ENCODE measurements at regions not wholly inside any gene's neighbourhood (a gene's known extent, or its start where the extent isn't known, plus 50 kb on each side); places are given as distances from the start of the nearest gene placed in this dataset.

DNA sequence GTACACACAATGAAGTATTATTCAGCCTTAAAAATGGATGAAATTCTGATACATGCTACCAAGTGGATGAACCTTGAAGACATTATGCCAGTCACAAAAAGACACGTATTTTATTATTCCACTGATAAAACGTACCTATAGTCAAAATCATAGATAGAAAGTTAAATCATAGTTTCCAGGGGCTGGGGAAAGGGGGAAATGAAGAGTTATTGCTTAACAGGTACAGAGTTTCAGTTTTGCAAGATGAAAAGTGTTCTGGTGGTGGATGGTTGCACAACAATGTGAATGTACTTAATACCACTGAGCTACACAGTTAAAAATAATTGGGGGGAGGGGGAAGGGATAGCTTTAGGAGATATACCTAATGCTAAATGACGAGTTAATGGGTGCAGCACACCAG, 63.5 kb upstream of the FOXN2 start (continued):
- TF ChIP-seq JUND (IDR thresholded peaks at IDR 0.05), result no peak
- TF ChIP-seq SIN3A (IDR thresholded peaks at IDR 0.05; ENCODE audit: low read depth), result no peak
- no peak for TF ChIP-seq SRF (IDR thresholded peaks at IDR 0.05; ENCODE audit: low read depth)
- no peak for TF ChIP-seq CEBPB (IDR thresholded peaks at IDR 0.05; ENCODE audit: low read depth)
- TF ChIP-seq, protein P1, sequence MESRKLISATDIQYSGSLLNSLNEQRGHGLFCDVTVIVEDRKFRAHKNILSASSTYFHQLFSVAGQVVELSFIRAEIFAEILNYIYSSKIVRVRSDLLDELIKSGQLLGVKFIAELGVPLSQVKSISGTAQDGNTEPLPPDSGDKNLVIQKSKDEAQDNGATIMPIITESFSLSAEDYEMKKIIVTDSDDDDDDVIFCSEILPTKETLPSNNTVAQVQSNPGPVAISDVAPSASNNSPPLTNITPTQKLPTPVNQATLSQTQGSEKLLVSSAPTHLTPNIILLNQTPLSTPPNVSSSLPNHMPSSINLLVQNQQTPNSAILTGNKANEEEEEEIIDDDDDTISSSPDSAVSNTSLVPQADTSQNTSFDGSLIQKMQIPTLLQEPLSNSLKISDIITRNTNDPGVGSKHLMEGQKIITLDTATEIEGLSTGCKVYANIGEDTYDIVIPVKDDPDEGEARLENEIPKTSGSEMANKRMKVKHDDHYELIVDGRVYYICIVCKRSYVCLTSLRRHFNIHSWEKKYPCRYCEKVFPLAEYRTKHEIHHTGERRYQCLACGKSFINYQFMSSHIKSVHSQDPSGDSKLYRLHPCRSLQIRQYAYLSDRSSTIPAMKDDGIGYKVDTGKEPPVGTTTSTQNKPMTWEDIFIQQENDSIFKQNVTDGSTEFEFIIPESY (IDR thresholded peaks at IDR 0.05; ENCODE audit: extremely low read depth, insufficient replicate concordance, low read length), result no peak
- TF ChIP-seq, protein P2, sequence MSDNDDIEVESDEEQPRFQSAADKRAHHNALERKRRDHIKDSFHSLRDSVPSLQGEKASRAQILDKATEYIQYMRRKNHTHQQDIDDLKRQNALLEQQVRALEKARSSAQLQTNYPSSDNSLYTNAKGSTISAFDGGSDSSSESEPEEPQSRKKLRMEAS (IDR thresholded peaks at IDR 0.05), result no peak
- no peak for TF ChIP-seq ZFX (IDR thresholded peaks at IDR 0.05)
- no peak for TF ChIP-seq EGR1 (IDR thresholded peaks at IDR 0.05; ENCODE audit: low read depth)

GRCh38 chr2:48251437-48252148, 62.9 kb upstream of the FOXN2 start:
- no peak for DNase-seq (ENCODE audit: low read depth, low spot score)
- Histone ChIP-seq H3K36me3 (ENCODE audit: control insufficient read depth in 1 of 2, insufficient read depth in 2 of 2, low read length in 2 of 2) (no peaks in the 10 kb centered on the region), H4K20me1 (ENCODE audit: insufficient read depth) (no peaks in the 10 kb centered on the region), H3K27ac (ENCODE audit: low read depth, low read length) (no peak overlapping the region), H3K9ac (ENCODE audit: low read length) (no peak overlapping the region), H3K27me3 (ENCODE audit: insufficient read depth, low read length) (no peaks in the 10 kb centered on the region), H3K9me2 (ENCODE audit: insufficient read depth) (no peaks in the 10 kb centered on the region), H3K4me2 (ENCODE audit: low read length) (no peak overlapping the region), H3K4me3 (replicated peaks in 1 of 2; ENCODE audit: low read depth in 1 of 2, low read length in 2 of 2) (no peak overlapping the region), H3K79me2 (ENCODE audit: insufficient read depth, low read length) (no peaks in the 10 kb centered on the region), H3K9me3 (ENCODE audit: control insufficient read depth in 1 of 2, insufficient read depth in 1 of 2, low read depth in 1 of 2, low read length in 2 of 2) (no peaks in the 10 kb centered on the region), H3K4me1 (ENCODE audit: control insufficient read depth in 1 of 2, insufficient read depth in 2 of 2, low read length in 2 of 2) (peaks cover 6 to 14% of the 10 kb centered on the region in 2 experiments), H2AFZ (ENCODE audit: low read depth, low read length, poor library complexity, severe bottlenecking) (no peak overlapping the region)
- intact Hi-C loops (cut with micrococcal nuclease), result no loop called here
- CTCF ChIA-PET, result no interaction called here
- RAD21 ChIA-PET (ENCODE audit: low non-redundant PET in 1 of 2, low total read pairs in 2 of 2, uncharacterized antibody in 2 of 2, unreplicated experiment in 2 of 2), result no interaction called here
- no peak for ATAC-seq
- POLR2A ChIA-PET, result no interaction called here
- BruUV-seq (replicated peaks), result no TSS peak
- TF ChIP-seq ZNF274 (IDR thresholded peaks at IDR 0.05; ENCODE audit: low read depth, low read length) (no peak), TCF7L2 (IDR thresholded peaks at IDR 0.05; ENCODE audit: borderline replicate concordance, extremely low read depth, insufficient read depth, insufficient read length) (no peak), SP1 (IDR thresholded peaks at IDR 0.05; ENCODE audit: low read depth) (no peak), POLR2A (IDR thresholded peaks at IDR 0.05; ENCODE audit: borderline replicate concordance, extremely low read depth, insufficient read depth, insufficient read length) (no peak), FOSL1 (IDR thresholded peaks at IDR 0.05; ENCODE audit: low read depth) (no peak), EGR1 (IDR thresholded peaks at IDR 0.05; ENCODE audit: low read depth) (no peak), ELF1 (IDR thresholded peaks at IDR 0.05; ENCODE audit: borderline replicate concordance, low read depth) (no peak), YY1 (IDR thresholded peaks at IDR 0.05; ENCODE audit: extremely low read depth, insufficient replicate concordance, low read depth, low read length) (no peak), CEBPB (IDR thresholded peaks at IDR 0.05; ENCODE audit: low read depth) (no peak), EZH2 (IDR thresholded peaks at IDR 0.05) (no peak), EZH2phosphoT487 (IDR thresholded peaks at IDR 0.05; ENCODE audit: borderline replicate concordance) (no peak), RAD21 (IDR thresholded peaks at IDR 0.05; ENCODE audit: low read depth) (no peak)
- TF ChIP-seq, protein P3, sequence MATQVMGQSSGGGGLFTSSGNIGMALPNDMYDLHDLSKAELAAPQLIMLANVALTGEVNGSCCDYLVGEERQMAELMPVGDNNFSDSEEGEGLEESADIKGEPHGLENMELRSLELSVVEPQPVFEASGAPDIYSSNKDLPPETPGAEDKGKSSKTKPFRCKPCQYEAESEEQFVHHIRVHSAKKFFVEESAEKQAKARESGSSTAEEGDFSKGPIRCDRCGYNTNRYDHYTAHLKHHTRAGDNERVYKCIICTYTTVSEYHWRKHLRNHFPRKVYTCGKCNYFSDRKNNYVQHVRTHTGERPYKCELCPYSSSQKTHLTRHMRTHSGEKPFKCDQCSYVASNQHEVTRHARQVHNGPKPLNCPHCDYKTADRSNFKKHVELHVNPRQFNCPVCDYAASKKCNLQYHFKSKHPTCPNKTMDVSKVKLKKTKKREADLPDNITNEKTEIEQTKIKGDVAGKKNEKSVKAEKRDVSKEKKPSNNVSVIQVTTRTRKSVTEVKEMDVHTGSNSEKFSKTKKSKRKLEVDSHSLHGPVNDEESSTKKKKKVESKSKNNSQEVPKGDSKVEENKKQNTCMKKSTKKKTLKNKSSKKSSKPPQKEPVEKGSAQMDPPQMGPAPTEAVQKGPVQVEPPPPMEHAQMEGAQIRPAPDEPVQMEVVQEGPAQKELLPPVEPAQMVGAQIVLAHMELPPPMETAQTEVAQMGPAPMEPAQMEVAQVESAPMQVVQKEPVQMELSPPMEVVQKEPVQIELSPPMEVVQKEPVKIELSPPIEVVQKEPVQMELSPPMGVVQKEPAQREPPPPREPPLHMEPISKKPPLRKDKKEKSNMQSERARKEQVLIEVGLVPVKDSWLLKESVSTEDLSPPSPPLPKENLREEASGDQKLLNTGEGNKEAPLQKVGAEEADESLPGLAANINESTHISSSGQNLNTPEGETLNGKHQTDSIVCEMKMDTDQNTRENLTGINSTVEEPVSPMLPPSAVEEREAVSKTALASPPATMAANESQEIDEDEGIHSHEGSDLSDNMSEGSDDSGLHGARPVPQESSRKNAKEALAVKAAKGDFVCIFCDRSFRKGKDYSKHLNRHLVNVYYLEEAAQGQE (IDR thresholded peaks at IDR 0.05; ENCODE audit: low read depth), result no peak
